B cell (primary cell): ENCODE measurements at regions not wholly inside any gene's neighbourhood (a gene's known extent, or its start where the extent isn't known, plus 50 kb on each side); places are given as distances from the start of the nearest gene placed in this dataset.

Source experiments
- ATAC-seq: fragments of 200-7000 bp; cut with Tn5 transposase; one replicate; pipeline ENCODE4 v1.10.0; 2021; ENCODE audit warnings: low read depth, mild to moderate bottlenecking, moderate number of reproducible peaks, moderate library complexity
- CTCF ChIA-PET: fragments of 350-600 bp; sonication (Branson Sonifier 250); formaldehyde crosslinking; loops from one replicate; lab custom pipeline; 2021; ENCODE audit warnings: antibody characterized with exemption, inconsistent platforms; lab: Charles Lee
- POLR2A ChIA-PET: fragments of 350-600 bp; sonication (Branson Sonifier 250); formaldehyde crosslinking; loops from one replicate; lab custom pipeline; 2021; ENCODE audit warnings: antibody characterized with exemption; lab: Charles Lee
- DNase-seq: peaks from one replicate; pipeline ENCODE4 v3.0.0; 2013
- H2AFZ ChIP-seq: 2 replicates; pipeline ENCODE4 v1.6.1; 2012; ENCODE audit warnings: mild to moderate bottlenecking, low read depth, low read length; ENCODE audit not compliant: insufficient read depth, poor library complexity, severe bottlenecking
- H3K27ac ChIP-seq, 2 donors: 1 replicate in 1 of 2; 2 replicates in 1 of 2; pipeline ENCODE4 v1.5.1; 2012 to 2013; ENCODE audit warnings: low read length in 2 of 2, mild to moderate bottlenecking in 2 of 2, moderate library complexity in 1 of 2
- H3K27me3 ChIP-seq, 4 experiments: fragments of 200-600 bp in 1 of 4; sonication (generic) in 1 of 4; replicated peaks in 1 of 4; 1 replicate in 2 of 4; 2 replicates in 2 of 4; pipeline versions ENCODE4 v1.6.1 to v1.7.0; 2013 to 2016; ENCODE audit warnings: low read length in 3 of 4, mild to moderate bottlenecking in 2 of 4, mixed read lengths in 1 of 4, moderate library complexity in 1 of 4; ENCODE audit not compliant: insufficient read depth in 4 of 4, control insufficient read depth in 3 of 4; ENCODE audit errors: control extremely low read depth in 1 of 4
- H3K36me3 ChIP-seq, 2 experiments: replicated peaks in 1 of 2; 1 replicate in 1 of 2; 2 replicates in 1 of 2; pipeline versions ENCODE4 v1.6.1 to v1.7.1; 2013; ENCODE audit warnings: low read length in 1 of 2; ENCODE audit not compliant: insufficient read depth in 2 of 2, control insufficient read depth in 1 of 2; ENCODE audit errors: control extremely low read depth in 1 of 2, extremely low read depth in 1 of 2
- H3K4me1 ChIP-seq, 2 donors: fragments of 200-600 bp in 1 of 2; sonication (generic) in 1 of 2; 1 replicate in 1 of 2; 2 replicates in 1 of 2; pipeline versions ENCODE4 v1.5.1 to v1.6.1; 2013 to 2017; ENCODE audit warnings: low read length in 2 of 2; ENCODE audit not compliant: control insufficient read depth in 2 of 2, insufficient read depth in 2 of 2
- H3K4me2 ChIP-seq: replicated peaks from 2 replicates; pipeline ENCODE3; 2012; ENCODE audit warnings: mild to moderate bottlenecking, low read depth, low read length; ENCODE audit not compliant: poor library complexity, severe bottlenecking
- H3K4me3 ChIP-seq, 5 experiments: fragments of 200-600 bp in 1 of 5; sonication (generic) in 1 of 5; 1 replicate in 3 of 5; 2 replicates in 2 of 5; pipeline versions ENCODE4 v1.5.1 to v1.7.0; 2011 to 2016; ENCODE audit warnings: low read length in 4 of 5, mild to moderate bottlenecking in 4 of 5, low read depth in 2 of 5, control low read depth in 1 of 5, moderate library complexity in 1 of 5; ENCODE audit not compliant: insufficient read depth in 1 of 5; ENCODE audit errors: control extremely low read depth in 1 of 5, extremely low read depth in 1 of 5
- H3K79me2 ChIP-seq: fragments of 200-600 bp; sonication (generic); one replicate; pipeline ENCODE4 v1.6.0; 2016; ENCODE audit warnings: low read length; ENCODE audit not compliant: control insufficient read depth, insufficient read depth
- H3K9ac ChIP-seq: fragments of 200-600 bp; sonication (generic); 2 replicates; pipeline ENCODE4 v1.6.1; 2017; ENCODE audit warnings: mild to moderate bottlenecking, low read length, moderate library complexity
- H3K9me3 ChIP-seq, 3 donors: one replicate each; pipeline versions ENCODE4 v1.6.1 to v1.7.1; 2013; ENCODE audit warnings: low read length in 2 of 3; ENCODE audit not compliant: control insufficient read depth in 2 of 3, insufficient read depth in 1 of 3; ENCODE audit errors: control extremely low read depth in 1 of 3
- H4K20me1 ChIP-seq: 2 replicates; pipeline ENCODE4 v1.6.0; 2012; ENCODE audit warnings: mild to moderate bottlenecking, low read length; ENCODE audit not compliant: insufficient read depth, control insufficient read depth, poor library complexity, severe bottlenecking
- H3K27ac Mint-ChIP-seq: one replicate; pipeline ENCODE4 v1.8.0; 2021; ENCODE audit warnings: mixed read lengths
- H3K27me3 Mint-ChIP-seq: one replicate; pipeline ENCODE4 v1.8.0; 2021; ENCODE audit warnings: mixed read lengths
- H3K4me1 Mint-ChIP-seq: one replicate; pipeline ENCODE4 v1.8.0; 2021; ENCODE audit warnings: mixed read lengths
- H3K4me3 Mint-ChIP-seq: one replicate; pipeline ENCODE4 v1.8.0; 2021; ENCODE audit warnings: mixed read lengths
- H3K9me3 Mint-ChIP-seq: one replicate; pipeline ENCODE4 v1.8.0; 2022; ENCODE audit warnings: mixed read lengths; ENCODE audit not compliant: insufficient read depth
- EZH2 ChIP-seq: IDR thresholded peaks from 2 replicates; pipeline ENCODE4 v1.6.1; 2012; ENCODE audit warnings: borderline replicate concordance, low read depth, mild to moderate bottlenecking, moderate library complexity, low read length; ENCODE audit not compliant: insufficient read depth, poor library complexity, severe bottlenecking
- WGBS: methylation state at CpG from one replicate; pipeline ENCODE4 v1.1.5; 2013; ENCODE audit warnings: missing lambda C conversion rate; ENCODE audit not compliant: insufficient coverage; 5-methylcytosine and 5-hydroxymethylcytosine counted together
- intact Hi-C: fragments of 100-400 bp; cut with micrococcal nuclease; formaldehyde crosslinking; loops from one replicate; pipeline ENCODE4 v1.10.0; 2022
- TF ChIP-seq, protein P1 (sequence below): fragments of 200-600 bp; IDR thresholded peaks from one replicate; pipeline ENCODE4 v1.8.0; 2022; ENCODE audit warnings: antibody characterized with exemption, mild to moderate bottlenecking

DNA sequence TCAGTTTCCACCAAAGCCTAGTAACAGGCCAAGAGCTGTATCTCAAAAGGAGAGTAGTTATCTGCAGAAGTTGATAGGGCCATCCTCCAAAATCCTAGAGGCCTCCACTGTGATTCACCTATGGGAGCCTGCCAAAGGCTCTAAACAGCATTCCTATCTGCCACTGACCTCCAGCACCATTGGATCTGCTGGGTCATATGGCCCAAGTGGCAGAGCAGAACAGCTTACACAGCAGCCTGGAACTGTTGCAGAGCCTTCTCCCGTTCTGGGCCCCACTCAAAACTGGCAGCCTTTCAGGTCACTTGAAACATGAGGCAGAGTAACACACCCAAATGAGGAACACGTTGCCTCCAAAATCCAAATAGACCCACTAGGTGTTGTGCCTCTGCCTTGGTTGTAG, 345.2 kb upstream of the RND3 start:
- no peaks in the 10 kb centered on the region for H3K27me3 Mint-ChIP-seq
- TF ChIP-seq EZH2, result no peak
- TF ChIP-seq, protein P1, sequence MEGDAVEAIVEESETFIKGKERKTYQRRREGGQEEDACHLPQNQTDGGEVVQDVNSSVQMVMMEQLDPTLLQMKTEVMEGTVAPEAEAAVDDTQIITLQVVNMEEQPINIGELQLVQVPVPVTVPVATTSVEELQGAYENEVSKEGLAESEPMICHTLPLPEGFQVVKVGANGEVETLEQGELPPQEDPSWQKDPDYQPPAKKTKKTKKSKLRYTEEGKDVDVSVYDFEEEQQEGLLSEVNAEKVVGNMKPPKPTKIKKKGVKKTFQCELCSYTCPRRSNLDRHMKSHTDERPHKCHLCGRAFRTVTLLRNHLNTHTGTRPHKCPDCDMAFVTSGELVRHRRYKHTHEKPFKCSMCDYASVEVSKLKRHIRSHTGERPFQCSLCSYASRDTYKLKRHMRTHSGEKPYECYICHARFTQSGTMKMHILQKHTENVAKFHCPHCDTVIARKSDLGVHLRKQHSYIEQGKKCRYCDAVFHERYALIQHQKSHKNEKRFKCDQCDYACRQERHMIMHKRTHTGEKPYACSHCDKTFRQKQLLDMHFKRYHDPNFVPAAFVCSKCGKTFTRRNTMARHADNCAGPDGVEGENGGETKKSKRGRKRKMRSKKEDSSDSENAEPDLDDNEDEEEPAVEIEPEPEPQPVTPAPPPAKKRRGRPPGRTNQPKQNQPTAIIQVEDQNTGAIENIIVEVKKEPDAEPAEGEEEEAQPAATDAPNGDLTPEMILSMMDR, result no peak
- no peak for ATAC-seq

DNA sequence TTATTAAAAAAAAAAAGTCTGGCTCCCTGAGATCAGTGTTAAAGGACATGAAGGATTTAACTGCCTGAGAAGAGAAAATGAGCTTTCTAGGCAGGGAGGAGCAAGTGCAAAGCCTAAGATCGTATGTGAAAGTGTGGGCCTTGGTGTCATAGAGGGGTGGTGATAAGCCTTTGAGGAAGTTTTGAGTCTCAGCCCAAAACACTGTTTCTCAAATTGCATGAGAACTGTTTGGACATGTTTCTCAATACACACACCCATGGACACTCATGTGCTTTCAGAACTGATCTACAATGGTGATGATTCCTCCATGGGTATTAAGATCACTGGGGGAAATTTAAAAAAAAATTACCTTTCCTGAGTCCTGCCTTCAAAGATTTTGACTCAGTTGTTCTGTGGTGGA, 336.7 kb upstream of the RND3 start:
- Histone ChIP-seq H3K27ac (no peak overlapping the region), H3K4me3 (no peak overlapping the region), H2AFZ (no peak overlapping the region), H3K9me3 (no peaks in the 10 kb centered on the region), H3K4me1 (no peaks in the 10 kb centered on the region), H3K79me2 (no peaks in the 10 kb centered on the region), H3K4me2 (no peak overlapping the region), H3K36me3 (no peaks in the 10 kb centered on the region), H3K9ac (no peak overlapping the region), H4K20me1 (no peaks in the 10 kb centered on the region), H3K27me3 (no peaks in the 10 kb centered on the region)
- no peaks in the 10 kb centered on the region for H3K4me1 Mint-ChIP-seq
- no peak for TF ChIP-seq EZH2
- TF ChIP-seq, protein P1, result no peak
- H3K27ac Mint-ChIP-seq, result no peak overlapping the region
- WGBS, result no CpG with 5 or more reads among the region's 1 CpG
- no peak overlapping the region for H3K4me3 Mint-ChIP-seq
- CTCF ChIA-PET, result no interaction called here
- POLR2A ChIA-PET, result no interaction called here
- DNase-seq (no peak), ATAC-seq (no peak)
- H3K27me3 Mint-ChIP-seq, result no peaks in the 10 kb centered on the region
- intact Hi-C loops, result no loop called here
- H3K9me3 Mint-ChIP-seq, result no peaks in the 10 kb centered on the region

More for the DNA sequence above, 345.2 kb upstream of the RND3 start:
- Mint-ChIP-seq H3K4me3 (no peak overlapping the region), H3K4me1 (no peaks in the 10 kb centered on the region), H3K27ac (no peak overlapping the region), H3K9me3 (no peaks in the 10 kb centered on the region)
- no peak for DNase-seq
- no peak overlapping the region for H3K4me3 ChIP-seq
- no peaks in the 10 kb centered on the region for H4K20me1 ChIP-seq
- peaks cover 0 to 3% (median 0%) of the 10 kb centered on the region in 3 donors for H3K9me3 ChIP-seq
- H2AFZ ChIP-seq, result no peak overlapping the region
- H3K27ac ChIP-seq, result no peak overlapping the region
- ChIA-PET CTCF (no interaction called here), POLR2A (no interaction called here)
- no peaks in the 10 kb centered on the region for H3K79me2 ChIP-seq
- no peaks in the 10 kb centered on the region for H3K36me3 ChIP-seq
- H3K4me1 ChIP-seq, result no peaks in the 10 kb centered on the region
- intact Hi-C loops, result no loop called here
- 60% methylated on average over 1 of the region's 2 CpGs for WGBS
- H3K27me3 ChIP-seq, result no peaks in the 10 kb centered on the region
- H3K4me2 ChIP-seq, result no peak overlapping the region
- no peak overlapping the region for H3K9ac ChIP-seq
